CD4-positive, alpha-beta T cell treated with Interleukin-4 for 1 hour (primary cell): ENCODE measurements at regions not wholly inside any gene's neighbourhood (a gene's known extent, or its start where the extent isn't known, plus 50 kb on each side); places are given as distances from the start of the nearest gene placed in this dataset.
"Not testable (repeated sequence)": the region's sequence is repeated elsewhere in the genome, so short reads cannot be mapped to it uniquely, and the experiment has no call there.

Experiments used
- DNase-seq, 2 donors: peaks; one replicate each; pipeline ENCODE4 v3.0.0-alpha.2; 2020 to 2022

DNA sequence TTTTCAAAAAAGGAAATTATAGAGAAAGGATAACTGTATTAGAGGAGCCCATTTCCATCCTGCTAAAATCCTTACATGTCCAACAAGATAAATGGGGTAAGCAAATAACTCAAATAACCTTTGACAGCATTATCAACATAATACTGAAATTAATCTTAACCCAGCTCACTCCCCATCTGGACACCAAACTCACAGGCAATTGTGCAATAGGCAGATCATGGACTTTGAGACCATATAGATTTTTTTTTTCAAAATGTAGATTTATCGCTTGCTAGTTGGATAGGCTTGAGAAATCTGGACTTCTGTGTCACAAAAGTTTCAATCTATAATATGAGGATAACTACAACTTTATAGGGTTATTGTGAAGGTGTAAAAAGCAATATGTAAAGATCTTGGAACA lies 134.4 kb upstream of the ASCC3 start:
- no peak for DNase-seq

DNA sequence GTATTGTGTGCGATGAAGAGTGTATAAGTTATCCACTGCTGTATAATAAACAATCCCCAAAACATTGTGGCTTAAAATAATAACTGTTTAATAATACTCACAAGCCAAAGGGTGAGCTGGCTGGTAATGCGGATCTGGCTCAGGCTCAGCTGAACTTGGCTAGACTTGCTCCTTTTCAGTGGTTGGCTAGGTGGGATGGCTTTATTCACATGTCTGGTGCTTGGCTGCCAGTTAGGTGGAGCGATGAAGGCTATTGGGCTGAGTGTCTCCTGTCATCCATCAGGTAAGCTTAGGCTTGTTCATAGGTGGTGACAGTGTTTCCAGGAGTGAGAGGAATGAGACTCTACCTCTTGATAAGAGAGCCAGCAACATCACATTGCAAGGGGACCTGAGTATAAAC lies 135.0 kb upstream of the ASCC3 start:
- DNase-seq, result no peak

DNA sequence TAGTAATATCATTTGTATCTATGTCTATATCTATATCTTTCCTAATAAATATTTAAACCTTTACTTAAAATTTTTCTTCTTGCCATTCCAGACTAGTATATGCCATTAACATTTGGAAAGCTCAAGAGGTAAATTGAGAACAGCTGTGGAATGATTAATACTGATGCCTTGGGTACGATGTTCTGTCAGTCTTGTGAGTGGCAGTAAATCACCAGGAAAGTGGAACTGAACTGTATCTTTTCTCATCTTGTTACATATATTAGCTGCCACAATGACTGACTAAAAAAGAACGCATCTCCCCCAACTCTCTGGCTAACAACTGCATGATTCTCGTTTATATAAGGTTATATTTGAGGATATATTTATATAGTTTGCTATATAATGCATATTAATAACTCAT lies 137.0 kb upstream of the ASCC3 start:
- DNase-seq, result no peak

- DNase-seq, result no peak
Measured at GRCh38 chr6:101021504-101021903, 140.4 kb upstream of the ASCC3 start.

- no peak for DNase-seq
Measured at GRCh38 chr6:101042966-101043365, 161.8 kb upstream of the ASCC3 start.

DNA sequence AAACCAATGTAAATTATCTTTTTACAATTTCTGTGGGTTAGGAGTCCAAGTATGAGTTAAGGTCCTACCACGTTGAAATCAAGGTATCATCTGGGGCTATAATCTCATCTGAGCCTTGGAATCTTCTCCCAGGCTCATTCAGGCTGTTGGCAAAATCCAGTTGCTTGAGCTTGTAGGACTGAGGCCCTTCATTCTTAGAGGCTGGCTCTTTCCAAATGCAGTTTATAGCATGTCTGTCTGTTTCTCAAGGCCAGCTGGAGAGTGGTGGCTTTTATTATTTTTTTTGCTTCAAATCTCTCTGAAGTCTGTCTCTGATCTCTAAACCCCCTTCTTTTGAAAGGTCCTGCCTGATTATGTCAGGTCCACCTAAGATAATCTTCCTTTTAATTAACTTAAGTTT lies 177.2 kb upstream of the ASCC3 start:
- no peak for DNase-seq

- no peak for DNase-seq
Measured at GRCh38 chr6:101066481-101066880, 185.4 kb upstream of the ASCC3 start.

GRCh38 chr6:101069191-101069795 lies 188.2 kb upstream of the ASCC3 start:
- DNase-seq, result no peak

DNA sequence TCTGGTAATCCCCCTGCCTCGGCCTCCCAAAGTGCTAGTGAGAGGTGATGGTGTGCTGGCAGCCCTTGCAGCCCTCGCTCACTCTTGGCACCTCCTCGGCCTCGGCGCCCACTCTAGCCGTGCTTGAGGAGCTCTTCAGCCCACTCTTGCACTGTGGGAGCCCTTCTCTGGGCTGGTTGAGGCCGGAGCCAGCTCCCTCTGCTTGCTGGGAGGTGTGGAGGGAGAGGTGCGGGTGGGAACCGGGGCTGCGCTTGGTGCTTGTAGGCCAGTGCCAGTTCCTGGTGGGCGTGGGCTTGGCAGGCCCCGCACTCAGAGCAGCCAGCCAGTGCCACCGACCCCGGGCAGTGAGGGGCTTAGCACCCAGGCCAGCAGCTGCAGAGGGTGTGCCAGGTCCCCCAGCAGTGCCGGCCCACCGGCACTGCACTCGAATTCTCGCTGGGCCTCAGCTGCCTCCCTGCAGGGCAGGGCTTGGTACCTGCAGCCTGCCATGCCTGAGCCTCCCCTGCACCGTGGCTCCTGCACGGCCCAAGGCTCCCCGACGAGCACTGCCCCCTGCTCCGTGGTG lies 189.0 kb upstream of the ASCC3 start:
- DNase-seq, result no peak

- DNase-seq, result no peak
Measured at GRCh38 chr6:101077344-101077743, 196.2 kb upstream of the ASCC3 start.

GRCh38 chr6:101079696-101080270 lies 198.7 kb upstream of the ASCC3 start:
- DNase-seq, result no peak

DNA sequence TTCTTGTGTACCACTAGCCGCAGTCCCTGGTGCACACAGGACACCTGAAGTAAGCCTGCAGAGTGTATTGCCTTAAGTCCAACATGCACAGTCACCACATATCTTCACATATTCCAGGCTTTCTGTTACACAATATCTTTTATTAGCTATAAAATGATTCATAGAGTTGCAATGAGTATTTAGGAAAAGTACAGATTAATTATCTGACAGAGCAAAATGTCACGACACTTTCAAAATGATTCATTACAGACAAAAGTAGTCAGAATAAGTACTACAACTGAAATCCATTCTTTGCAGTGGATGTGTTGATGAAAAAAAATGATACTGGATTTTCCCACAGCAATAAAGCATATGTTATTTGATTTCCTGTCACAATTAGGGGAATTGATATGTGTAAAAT lies 199.5 kb upstream of the ASCC3 start:
- DNase-seq, result no peak

GRCh38 chr6:101083533-101084175 lies 202.5 kb upstream of the ASCC3 start:
- no peak for DNase-seq

GRCh38 chr6:101085327-101085726 lies 204.2 kb upstream of the ASCC3 start:
- no peak for DNase-seq

DNA sequence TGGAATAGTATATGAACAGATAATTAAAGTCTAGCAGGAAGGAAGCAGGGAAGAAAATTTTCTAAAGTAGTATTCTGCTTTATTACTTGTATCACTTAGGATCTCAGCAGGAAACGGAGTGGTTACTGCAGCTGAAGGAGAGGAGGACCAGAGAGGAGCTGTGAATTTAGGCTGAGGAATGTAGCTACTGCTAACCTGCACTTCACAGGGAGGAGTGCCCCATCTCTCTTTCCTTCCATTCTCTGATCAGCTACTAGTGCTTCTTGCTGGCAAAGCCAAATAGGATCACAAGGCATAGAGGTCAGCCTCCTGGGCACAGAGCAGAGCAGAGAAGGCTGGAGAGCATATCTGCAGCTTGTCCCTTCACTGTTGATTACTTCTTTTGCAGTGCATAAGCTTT lies 205.3 kb upstream of the ASCC3 start:
- no peak for DNase-seq

DNA sequence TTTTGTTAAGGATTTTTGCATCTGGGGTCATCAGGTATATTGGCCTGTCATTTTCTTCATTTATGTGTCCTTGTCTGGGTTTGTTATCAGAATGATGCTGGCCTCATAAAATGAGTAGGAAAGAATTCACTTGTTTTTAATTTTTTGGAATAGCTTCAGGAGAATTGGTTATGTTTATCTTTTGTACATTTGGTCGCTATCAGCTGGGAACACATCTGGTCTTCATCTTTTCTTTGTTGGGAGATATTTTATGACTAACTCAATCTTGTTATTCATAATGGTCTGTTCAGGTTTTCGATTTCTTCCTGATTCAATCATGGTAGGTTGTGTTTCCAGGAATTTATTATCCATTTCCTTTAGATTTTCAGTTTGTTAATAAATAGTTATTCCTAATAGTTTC lies 207.5 kb upstream of the ASCC3 start:
- DNase-seq, result no peak

- DNase-seq, result no peak
Measured at GRCh38 chr6:101089640-101090039, 208.5 kb upstream of the ASCC3 start.

GRCh38 chr6:101090281-101090680 lies 209.2 kb upstream of the ASCC3 start:
- DNase-seq, result no peak

- not testable (repeated sequence) for DNase-seq
Measured at GRCh38 chr6:101098605-101099004, 217.5 kb upstream of the ASCC3 start.

DNA sequence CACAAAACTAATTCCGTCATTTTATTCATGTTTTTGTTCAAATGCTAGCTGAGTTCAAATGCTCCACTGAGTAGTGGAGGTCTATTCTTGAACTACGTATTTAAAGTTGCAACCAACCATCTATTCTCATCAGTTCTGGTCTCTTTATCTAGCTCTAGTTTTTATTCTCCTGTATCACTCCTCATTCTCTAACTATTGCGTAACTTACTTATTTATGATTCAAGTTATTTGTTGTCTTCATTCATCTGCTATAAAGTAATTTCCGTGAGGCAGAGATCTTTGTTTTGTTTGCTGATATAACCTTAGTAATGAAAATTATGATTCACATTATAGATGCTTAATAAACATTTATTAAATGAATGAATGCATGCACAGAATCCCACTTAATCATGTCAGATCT lies 221.6 kb upstream of the ASCC3 start:
- DNase-seq, result no peak

DNA sequence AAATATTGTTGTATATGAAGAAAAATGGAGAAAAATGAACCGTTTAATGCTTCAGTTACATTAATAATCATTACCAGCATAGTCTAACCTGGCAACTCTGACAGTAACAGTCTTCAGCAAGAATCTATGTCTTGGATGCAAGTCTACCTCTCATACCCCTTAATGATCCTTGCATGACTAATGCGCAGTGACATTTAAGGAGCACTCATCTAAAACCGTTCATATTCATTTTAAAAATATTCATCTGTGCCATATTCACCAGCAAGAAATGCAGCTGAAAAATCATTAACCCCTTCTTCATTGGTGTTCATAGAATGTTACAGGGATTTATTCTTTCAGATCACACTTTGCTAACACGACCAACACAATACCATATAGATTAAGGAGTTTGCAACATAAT lies 227.2 kb upstream of the ASCC3 start:
- no peak for DNase-seq

- DNase-seq, result no peak
Measured at GRCh38 chr6:101110814-101111213, 229.7 kb upstream of the ASCC3 start.

DNA sequence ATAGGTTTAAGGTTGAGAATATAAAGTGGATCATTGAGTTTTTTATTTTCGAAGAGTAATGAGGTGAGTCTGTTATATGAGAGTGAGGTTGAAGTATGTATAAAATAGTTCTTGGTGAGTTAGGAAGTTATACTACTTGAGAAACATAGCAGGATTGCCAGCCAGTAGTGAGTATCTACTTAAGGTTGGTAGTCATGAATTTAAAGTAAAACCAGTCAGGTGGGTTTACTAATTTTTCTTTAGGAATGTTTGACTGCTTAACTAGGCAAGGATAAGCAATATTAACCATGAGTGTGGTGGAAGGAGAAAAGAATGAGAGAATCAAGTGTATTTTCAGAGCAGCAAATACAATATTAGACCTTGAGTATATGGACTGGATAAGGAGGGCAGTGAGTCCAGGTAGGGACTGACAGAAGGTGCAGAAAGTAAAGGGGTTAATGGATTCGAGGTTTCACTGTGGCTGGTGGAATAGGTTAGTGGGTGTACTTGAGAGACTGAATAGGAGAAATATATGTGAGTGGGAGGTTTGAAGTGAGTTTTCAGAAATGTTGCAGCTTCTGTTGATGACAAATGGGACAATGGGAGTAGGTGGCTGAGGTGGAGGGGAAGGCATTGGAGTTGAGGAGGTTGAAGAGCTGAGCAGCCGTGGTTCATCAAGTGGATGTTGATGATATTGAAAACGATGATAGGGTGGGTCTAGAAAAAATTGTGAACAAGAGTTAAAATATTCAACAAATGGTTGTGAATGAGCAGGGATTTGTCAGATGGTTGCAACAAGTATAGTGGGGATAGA lies 232.5 kb upstream of the ASCC3 start:
- DNase-seq, result no peak

DNA sequence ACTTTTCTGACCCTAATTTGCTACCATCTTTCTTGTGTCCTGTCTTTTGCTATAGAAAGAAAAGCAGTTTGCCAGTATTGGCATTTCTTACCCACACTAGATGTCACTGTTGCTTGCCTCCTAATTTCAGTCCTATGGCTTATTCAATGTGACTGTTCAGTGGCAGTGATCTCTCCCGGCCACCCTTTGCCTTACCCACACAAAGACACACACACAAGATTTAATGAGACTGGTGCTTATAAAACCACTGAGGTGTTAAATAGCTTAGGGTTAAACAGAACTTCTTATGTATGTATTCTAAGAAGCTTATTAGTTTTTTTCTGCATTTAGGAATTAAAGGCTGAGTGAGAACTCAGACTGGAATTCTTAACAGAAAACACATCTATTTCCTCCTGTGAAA lies 233.6 kb upstream of the ASCC3 start:
- DNase-seq, result no peak
